HL-60 (cell line): ENCODE measurements at regions not wholly inside any gene's neighbourhood (a gene's known extent, or its start where the extent isn't known, plus 50 kb on each side); places are given as distances from the start of the nearest gene placed in this dataset.

Experiments used
- DNase-seq, 2 experiments: peaks; one replicate each; pipeline ENCODE4 v3.0.0-alpha.2; 2010 to 2020; ENCODE audit warnings: low read depth in 1 of 2, low spot score in 1 of 2
- H3K27ac ChIP-seq: fragments of 250-450 bp; sonication (Bioruptor Pico); replicated peaks from 2 replicates; pipeline ENCODE4 v1.5.1; 2020; ENCODE audit warnings: mild to moderate bottlenecking, moderate library complexity
- H3K27me3 ChIP-seq: fragments of 250-450 bp; sonication (Bioruptor Pico); 2 replicates; pipeline ENCODE4 v1.5.1; 2021; ENCODE audit warnings: mild to moderate bottlenecking, moderate library complexity; ENCODE audit not compliant: insufficient read depth, poor library complexity, severe bottlenecking
- H3K4me3 ChIP-seq: replicated peaks from 2 replicates; pipeline ENCODE4 v1.5.1; 2011; ENCODE audit warnings: mild to moderate bottlenecking, control low read depth, low read length; ENCODE audit not compliant: insufficient read depth
- CTCF ChIP-seq: IDR thresholded peaks from one replicate; pipeline ENCODE4 v1.5.1; 2011; ENCODE audit warnings: low read length, control low read depth, inconsistent platforms; ENCODE audit not compliant: insufficient read depth
- GABPA ChIP-seq: IDR thresholded peaks from 2 replicates; pipeline ENCODE4 v1.6.1; 2012; ENCODE audit warnings: low read depth
- POLR2AphosphoS5 ChIP-seq: IDR thresholded peaks from 2 replicates; pipeline ENCODE4 v1.6.1; 2012; ENCODE audit warnings: low read depth
- SPI1 ChIP-seq: IDR thresholded peaks from 2 replicates; pipeline ENCODE4 v1.6.1; 2012; ENCODE audit warnings: low read depth, mild to moderate bottlenecking, borderline replicate concordance
- TF ChIP-seq, protein P1 (sequence below): IDR thresholded peaks from 2 replicates; pipeline ENCODE4 v1.6.1; 2012; ENCODE audit warnings: low read depth; ENCODE audit not compliant: insufficient replicate concordance

DNA sequence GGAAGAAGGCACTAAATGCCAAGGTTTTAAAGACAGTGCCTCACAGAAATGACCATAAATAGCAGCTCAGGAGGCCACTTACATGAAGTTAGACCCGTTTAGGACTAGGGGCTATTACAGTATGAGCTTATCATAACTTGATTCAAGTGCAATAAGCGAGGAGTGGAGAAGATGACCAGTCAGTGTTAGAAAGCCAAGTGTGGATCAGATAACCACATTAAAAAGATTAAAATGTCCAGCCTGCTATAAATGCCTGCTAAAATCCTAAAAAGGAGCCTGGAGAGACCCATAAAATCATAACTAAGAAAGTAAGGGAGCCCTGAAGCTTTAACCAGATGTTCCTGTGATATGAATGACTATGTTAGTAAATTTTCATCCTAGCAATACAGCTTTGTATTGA is 117.5 kb upstream of the ZNF521 start:
- Histone ChIP-seq H3K27me3 (no peaks in the 10 kb centered on the region), H3K27ac (no peak overlapping the region), H3K4me3 (no peak overlapping the region)
- no peak for DNase-seq
- TF ChIP-seq CTCF: no peak
- TF ChIP-seq, protein P1, sequence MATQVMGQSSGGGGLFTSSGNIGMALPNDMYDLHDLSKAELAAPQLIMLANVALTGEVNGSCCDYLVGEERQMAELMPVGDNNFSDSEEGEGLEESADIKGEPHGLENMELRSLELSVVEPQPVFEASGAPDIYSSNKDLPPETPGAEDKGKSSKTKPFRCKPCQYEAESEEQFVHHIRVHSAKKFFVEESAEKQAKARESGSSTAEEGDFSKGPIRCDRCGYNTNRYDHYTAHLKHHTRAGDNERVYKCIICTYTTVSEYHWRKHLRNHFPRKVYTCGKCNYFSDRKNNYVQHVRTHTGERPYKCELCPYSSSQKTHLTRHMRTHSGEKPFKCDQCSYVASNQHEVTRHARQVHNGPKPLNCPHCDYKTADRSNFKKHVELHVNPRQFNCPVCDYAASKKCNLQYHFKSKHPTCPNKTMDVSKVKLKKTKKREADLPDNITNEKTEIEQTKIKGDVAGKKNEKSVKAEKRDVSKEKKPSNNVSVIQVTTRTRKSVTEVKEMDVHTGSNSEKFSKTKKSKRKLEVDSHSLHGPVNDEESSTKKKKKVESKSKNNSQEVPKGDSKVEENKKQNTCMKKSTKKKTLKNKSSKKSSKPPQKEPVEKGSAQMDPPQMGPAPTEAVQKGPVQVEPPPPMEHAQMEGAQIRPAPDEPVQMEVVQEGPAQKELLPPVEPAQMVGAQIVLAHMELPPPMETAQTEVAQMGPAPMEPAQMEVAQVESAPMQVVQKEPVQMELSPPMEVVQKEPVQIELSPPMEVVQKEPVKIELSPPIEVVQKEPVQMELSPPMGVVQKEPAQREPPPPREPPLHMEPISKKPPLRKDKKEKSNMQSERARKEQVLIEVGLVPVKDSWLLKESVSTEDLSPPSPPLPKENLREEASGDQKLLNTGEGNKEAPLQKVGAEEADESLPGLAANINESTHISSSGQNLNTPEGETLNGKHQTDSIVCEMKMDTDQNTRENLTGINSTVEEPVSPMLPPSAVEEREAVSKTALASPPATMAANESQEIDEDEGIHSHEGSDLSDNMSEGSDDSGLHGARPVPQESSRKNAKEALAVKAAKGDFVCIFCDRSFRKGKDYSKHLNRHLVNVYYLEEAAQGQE: no peak
- no peak for TF ChIP-seq GABPA
- no peak for TF ChIP-seq POLR2AphosphoS5
- TF ChIP-seq SPI1: no peak

- no peak for TF ChIP-seq POLR2AphosphoS5
- TF ChIP-seq, protein P1: no peak
- no peak for TF ChIP-seq GABPA
- no peak for TF ChIP-seq CTCF
- no peak for TF ChIP-seq SPI1
- Histone ChIP-seq H3K4me3 (no peak overlapping the region), H3K27ac (no peak overlapping the region), H3K27me3 (no peaks in the 10 kb centered on the region)
- no peak for DNase-seq
These were observed 115.4 kb upstream of the ZNF521 start for GRCh38 chr18:25467226-25467987.

DNA sequence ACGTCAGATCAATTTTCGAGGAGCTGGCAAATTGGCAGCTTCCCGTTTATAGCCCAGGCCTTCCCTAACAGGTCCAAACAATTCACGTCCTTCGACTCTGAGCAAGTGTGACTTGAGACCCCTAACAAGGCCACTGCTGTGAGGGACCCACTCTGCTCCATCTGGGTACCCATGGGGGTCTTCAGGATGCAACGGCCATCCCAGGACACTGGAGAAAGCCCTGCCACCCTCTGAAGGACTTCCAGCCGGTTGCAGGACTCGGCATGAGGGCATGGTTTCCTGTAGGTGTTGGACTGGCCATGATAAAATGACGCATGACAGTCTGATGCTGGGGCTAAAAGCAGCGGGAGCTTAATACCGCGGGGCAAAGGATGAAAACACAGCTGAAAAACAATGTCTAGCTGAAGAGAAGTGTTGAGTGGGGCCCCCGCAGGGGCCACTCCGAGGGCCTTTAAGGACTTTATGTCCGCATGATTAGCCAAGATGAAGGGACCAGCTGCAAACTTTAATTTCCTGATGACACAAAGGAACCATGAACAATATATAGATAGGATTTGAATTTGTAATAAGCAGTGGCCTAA is 113.3 kb upstream of the ZNF521 start:
- TF ChIP-seq, protein P1: no peak
- no peak for TF ChIP-seq SPI1
- TF ChIP-seq GABPA: no peak
- TF ChIP-seq POLR2AphosphoS5: no peak
- no peak for TF ChIP-seq CTCF
- Histone ChIP-seq H3K27me3 (no peaks in the 10 kb centered on the region), H3K4me3 (no peak overlapping the region), H3K27ac (no peak overlapping the region)
- no peak for DNase-seq
